HG03342 (cell line): ENCODE measurements at regions not wholly inside any gene's neighbourhood (a gene's known extent, or its start where the extent isn't known, plus 50 kb on each side); places are given as distances from the start of the nearest gene placed in this dataset.

Source experiments
- ATAC-seq: cut with Tn5 transposase; IDR thresholded peaks from one replicate; pipeline ENCODE4 v1.9.1; 2021; ENCODE audit warnings: mild to moderate bottlenecking, moderate library complexity; ENCODE audit not compliant: unreplicated experiment

DNA sequence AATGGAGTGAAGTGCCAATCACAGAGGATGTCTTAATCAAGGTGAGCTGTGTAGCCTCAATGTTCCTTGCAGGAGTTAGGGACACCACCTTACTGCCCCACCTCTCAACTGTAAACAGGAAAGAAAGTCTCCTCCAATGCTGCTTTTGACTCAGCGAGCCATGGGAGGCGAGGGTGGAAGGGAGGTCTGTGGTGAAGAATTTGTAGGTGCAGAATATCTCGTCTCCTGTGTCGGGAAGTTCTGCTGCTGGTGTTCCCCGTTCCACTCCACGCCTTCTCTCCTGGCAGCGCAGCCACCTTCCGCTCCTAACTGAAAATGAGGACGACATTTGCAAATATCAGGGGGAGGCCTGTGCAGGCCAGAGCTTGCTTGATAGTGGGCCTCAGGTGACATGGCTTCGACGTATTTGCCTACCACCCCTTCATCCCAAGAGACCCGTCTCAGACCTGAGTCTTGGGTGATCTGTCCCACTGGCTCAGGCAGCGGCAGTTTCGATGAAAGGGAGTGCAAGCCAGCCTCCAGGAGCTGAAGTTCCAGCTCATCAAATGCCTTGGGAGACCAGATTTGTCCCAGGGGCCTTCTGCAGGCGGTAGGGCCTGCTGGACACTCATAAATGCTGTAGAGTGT lies 368.3 kb upstream of the C1orf174 start:
- ATAC-seq = no peak

DNA sequence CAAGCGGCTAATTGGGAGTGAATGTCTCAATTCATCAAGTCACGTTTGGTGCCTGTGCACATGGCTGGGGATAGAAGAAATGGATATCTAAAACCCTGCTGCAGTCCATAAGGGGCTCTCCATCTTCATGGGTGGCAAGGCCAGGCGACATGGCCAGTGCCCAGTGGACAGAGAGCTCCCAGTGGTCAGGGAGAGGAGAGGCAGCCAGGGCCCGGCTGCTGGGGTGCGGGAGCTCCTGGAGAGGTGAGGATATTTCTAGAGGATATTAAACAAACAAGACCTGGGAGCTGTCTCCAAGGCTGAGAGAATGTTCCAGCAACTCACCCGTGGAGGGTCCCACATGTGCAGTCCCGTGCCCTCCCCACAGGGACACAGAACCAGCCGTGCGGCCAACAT lies 368.8 kb upstream of the C1orf174 start:
- no peak for ATAC-seq

DNA sequence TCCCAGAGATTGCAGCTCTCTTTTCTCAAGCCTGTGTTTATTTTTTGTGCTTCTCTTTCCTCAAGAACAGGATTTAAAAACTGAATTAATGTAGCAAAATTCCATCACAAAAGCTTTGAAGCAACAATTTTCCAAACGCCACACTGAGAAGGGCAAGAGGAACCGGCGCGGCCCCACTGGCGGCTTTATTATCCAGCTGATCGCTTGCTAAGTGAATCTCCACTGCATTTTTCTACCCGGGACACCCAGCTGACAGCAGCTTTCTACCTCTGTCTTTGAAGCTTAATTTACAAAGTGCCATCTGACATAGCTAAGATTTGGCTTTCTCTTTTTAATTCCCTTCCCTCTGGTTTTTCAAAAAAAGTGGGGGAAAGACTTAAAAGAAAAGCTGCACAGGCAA lies 369.3 kb upstream of the C1orf174 start:
- ATAC-seq = no peak

DNA sequence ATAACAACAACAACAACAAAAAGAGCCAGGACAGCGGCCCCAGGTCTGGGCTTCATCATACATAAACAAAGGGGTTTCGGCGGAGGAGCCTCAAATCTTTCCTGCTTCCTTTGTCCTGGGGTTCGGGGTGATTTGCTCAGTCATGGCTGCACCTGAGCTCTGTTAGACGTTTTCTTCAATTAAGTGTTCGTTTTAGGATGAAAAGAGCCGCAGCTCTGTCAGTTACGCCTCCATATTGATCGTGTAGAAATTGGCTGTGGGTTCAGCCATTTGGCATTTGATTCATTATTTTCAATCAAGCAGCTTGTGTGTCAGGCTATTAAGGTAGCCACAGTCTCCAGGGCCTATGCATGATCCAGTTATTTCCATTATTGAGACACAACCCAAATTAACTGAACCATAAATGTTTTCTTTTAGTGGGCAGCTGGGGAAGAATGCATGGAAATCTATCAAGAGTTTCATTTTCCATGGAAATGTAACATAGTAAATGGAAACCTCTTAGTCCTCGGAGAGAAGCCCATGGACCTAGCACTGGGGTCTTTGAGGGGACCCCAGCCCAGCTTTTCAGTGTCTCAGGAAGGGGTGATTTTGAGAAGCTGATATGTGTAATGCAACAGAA lies 370.0 kb upstream of the C1orf174 start:
- no peak for ATAC-seq

DNA sequence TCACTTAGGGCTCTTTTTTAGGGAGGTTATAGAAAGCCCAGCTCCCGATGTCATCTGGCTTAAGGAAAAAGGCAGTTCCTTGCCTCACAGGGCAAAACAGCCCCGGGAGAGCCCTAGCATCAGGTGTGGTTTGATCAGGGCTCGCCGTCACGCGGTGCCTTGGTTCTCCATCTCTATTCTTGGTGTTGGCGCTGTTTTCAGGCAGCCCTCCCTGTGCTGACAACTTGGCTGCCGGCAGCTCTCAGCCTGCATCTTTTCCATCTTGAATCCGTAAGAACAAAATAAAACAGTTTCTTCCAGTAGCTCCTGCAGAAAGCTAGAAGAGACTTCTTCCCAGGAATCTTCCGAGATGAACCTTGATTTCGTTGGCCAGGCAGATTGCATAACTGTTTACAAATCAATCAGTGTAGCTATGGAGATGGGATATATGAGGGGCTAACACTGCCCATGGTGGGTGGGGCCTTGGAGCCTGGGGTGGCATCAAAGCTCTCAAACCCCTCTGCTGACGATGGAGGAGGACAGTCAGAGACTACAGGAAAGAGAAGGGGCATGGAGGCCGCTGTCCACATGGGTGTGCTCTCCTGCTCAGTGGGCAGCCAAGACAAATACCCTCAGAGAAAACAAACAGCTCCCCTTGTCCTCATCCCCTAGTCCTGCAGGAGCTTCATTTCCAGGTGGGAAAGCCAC lies 370.7 kb upstream of the C1orf174 start:
- no peak for ATAC-seq

DNA sequence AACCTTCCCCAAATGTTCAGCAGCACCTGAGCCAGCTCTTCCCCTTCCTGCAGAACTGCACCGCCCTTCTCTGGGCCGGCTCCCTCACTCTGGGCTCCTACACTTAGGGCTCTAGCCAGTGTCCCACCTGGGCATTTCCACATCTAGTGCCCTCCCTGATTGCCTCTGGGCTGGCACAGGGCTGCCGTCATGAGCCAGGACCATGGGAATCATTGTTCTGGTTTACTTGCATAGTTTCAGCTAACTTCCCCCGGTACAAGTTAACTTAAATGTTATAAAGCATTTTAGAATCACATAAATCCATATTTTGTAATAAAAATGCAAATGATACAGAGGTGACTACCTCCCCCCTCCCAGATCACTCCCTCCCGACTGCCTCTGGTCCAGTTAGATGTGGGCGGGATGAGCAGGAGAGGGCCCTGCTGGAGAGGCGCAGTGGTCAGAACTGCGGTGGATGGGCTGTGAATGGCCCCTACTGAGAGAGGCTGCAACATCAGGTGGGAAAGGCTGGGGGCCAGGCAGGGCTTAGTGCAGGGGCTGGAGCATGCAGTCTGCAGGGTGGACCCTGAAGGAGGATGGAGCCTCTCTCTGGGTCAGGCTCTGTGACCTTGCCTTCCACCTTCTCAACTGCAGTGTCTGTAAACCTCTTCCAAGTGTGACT lies 371.4 kb upstream of the C1orf174 start:
- no peak for ATAC-seq

DNA sequence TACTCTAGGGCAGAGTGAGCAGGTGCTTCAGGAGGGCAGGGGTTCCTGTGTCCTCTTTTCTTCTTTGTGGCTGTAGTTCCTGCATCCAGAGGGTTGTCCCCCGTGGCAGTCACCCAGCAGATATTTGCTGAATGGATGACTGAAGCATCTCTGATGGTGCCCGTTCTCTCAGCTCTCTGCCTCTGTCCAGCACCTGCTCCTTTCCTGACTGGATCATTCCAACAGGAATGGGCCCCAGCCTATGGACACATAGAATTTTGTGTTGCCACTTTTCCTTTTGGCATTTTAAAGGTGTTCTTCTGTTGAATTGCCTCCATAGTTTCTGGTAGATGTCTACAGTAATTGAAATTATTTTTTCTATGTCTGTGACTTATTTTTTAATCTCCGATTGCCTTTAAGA lies 372.5 kb upstream of the C1orf174 start:
- ATAC-seq = no peak

DNA sequence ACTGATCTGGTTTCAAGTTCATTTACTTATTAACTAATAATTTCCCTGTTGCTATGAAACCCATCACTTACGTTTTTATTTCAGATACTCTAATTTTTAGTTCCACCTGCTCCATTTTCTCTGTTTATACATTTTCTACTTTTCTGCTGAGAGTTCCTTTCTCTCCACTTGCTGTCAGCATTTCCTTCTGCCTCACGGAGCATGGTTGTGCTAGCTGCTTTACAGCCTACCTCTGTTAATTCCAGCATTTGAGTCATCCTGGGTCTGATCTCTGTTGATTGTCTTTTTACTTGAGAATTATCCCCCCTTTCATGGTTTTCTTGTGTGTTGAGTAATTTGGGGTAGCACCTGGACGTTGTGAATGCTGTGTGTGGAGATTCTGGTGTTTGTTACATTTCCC lies 373.2 kb upstream of the C1orf174 start:
- no peak for ATAC-seq

DNA sequence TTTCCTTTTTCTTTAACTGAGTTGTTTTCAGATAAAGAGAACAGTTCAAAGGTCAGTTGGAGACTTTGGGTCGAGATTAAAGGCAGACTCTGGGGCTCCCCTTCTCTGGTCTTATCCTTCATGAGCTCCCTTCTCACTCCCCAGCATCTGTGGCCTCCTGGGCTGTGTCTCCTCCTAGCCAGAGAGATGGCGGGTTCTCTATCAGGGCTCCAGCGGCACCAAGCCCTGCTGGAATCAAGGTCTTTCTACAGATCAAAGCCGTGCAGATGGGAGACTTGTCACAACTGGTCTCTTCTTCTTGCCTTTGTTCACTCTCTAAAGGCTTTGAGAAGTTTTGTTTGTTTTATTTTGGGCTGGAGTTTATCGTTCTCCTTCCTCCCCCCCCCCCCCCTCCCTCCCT lies 373.7 kb upstream of the C1orf174 start:
- no peak for ATAC-seq

DNA sequence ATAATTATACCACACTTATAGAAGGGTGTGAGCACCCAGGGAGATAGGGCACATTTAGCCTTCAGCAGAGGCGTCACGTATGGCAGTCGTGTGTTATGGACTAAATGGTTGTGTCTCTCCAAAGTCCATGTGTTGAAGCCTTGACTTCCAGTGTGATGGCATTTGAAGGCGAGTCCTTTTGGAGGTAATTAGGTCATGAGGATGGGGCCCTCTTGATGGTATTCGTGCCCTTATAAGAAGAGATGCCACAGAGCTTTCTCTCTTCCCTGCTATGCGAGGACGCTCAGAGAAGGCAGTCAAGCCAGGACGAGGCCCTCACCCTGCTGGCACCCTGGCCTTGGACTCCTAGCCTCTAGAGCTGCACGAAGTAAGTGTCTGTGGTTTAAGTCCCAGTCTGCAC lies 375.0 kb upstream of the C1orf174 start:
- ATAC-seq = no peak

DNA sequence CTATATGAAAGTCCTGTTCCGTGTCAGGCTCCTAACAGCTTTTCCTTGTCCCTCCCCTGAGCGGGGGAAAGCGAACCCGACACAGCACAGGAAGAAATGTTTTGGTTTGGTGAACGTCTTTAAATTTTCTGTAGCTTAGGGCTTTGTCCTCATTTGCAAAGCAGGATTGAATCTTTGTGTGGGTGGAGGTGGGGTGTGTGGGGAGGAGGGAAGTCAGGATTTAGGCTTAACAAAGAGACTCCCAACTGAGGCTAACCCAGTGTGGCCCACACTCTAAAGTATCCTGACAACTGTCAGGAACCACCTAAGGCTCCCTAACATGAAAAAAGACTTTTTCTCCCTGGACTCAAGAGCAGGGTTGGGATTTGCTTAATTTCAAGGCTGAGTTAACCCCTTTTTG lies 376.2 kb upstream of the C1orf174 start:
- ATAC-seq = no peak

DNA sequence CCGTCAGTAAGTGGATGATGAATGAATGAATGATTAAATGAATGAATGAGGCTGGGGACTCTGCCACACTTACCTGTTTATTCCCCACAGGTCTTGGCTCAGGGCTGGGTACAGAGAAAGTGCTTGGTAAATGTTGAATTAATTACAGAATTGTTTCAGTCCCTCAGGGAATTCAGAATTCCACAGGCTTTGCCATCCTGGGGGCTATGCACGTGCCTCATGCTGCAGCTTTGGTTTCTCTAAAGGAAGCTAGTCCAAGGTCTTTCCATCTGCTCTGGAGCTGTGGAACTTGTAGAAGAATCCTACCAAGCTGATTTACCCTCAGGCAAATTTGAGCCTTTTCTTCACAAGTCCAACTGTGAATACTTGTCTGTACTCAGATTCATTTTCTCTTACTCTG lies 376.8 kb upstream of the AJAP1 start:
- no peak for ATAC-seq

DNA sequence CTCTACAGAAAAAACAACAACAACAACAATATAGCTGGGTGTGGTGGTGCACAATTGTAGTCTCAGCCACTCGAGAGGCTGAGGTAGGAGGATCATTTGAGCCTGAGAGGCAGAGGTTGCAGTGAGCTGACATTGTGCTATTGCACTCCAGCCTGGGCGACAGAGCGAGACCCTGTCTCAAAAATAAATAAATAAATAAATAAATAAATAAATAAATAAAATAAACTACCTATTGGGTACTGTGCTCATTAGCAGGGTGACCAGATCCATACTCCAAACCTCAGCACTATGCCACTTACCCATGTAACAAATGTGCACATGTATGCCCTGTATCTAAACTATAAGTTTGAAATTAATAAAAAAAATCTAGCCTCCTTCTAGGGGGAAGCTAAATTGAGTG lies 369.4 kb upstream of the AJAP1 start:
- ATAC-seq = no peak

DNA sequence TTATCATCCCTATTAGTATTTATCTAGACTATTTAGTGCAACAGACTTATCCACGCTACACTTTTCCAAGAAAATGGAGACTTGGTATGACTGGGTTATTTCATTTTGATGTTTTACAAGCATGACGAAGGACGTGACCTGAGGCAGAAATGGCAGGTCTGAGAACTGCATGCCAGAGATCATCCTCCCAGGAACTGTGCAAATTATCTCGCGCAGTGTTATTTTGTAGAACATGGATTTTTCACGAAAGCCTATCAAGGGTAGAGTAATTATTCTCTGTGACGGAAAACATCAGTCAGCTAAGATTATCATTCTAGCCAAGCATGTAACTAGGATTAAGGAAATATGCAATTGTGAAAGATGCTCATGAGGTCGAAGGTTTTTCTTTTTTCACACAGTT lies 361.5 kb upstream of the AJAP1 start:
- no peak for ATAC-seq

DNA sequence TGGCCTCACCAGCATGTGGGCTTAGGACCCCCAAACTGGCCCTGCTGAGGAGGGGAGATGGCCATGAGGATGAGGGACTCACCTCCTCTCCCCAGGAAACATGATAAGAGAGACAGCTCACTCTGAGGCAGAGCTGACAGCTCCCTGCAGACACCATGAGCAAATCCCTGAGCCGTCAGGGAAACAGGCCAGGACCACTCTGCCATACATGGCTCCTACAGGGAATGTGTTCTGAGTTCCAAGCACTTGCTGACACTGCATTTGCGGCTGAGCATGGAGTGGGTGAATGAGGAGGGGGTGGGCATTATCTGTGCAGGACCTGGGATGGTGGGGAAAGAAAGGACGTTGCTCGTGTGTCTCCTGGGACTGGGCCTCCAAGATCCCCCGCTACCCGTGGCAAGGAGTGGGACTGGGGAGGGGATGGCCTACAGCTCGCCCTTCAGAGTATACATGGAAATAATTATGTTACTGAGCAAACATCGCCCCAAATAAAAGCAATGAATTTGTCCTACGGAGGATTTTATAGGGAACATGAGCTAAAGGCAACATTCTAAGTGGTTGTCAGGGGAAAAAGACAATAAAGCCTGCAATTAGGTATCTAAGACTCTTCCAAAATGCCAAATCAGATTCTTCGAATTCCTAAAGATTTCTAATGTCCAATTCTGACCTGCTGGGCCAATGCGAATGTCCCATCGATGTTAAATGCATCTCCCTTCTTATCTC lies 355.9 kb upstream of the AJAP1 start:
- ATAC-seq = no peak

DNA sequence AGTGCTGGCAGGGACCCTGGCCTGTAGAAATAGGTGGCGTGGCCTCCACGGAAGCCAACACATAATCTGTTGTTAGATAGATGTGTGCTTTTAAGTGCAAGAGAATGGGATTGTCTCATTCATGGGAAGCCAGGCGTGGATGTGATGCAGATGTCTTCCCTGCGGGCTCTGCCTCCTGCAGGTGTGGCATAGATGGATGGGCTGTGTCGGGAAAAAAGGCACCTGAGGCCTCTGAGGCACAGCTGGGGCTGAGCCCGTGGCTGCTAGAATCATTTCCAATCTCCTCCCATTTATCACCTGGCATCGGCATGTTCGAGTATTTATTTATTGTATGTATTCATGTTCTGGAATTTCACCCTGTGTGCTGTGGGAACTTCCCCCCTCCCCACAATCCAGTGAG lies 353.4 kb upstream of the AJAP1 start:
- ATAC-seq = no peak

DNA sequence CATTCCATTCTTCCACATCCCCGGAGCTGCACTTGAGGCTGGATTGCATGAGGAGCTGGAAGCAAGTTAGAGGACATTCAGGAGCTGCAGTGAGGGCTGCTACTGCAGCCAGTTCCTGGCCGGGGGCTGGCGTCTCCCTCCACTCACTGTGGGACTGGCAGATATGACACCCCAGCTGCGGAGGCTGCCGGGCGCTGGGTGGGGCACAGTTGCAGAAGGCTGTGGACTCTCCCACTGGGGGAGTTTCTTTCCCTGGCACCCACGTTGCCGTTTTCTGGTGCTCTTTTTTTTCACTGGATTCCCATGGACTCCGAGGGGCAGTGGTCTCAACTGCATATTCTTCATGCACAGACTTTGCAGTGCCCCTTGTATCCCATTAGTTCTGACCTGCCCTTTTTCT lies 351.1 kb upstream of the AJAP1 start:
- no peak for ATAC-seq

DNA sequence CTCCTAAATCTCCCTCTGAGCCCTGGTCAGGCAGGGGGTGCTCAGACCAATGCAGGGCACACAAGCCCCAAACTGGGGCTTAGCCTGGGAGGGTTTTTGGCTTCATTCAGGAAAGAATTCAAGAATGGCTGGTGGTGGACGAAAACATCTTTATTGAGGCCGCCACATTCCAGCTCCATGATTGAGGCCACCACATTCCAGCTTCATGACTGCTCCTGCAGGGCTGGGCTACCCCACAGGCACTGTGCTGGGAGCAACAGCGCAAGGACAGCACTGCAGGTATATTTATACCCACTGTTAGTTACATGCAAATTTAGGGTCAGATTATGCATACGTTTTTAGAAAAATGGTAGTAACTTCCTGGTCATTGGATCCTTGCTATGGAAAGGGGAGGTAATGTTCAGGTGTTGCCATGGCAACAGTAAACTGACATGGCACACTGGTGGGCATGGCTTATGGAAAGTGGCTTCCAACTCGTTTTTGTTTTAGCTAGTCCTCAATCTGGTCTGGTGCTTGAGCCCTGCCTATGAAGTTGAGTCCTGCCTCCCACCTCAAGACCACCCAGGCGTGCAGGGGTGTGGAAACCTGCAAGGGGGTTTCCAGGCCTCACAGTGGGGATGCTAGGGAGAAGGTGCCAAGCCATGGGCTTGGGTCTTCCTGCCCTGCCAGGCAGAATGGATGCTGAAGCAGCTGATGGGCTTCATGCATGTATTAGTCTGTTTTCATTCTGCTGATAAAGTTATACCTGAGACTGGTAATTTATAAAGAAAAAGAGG lies 348.7 kb upstream of the AJAP1 start:
- no peak for ATAC-seq

DNA sequence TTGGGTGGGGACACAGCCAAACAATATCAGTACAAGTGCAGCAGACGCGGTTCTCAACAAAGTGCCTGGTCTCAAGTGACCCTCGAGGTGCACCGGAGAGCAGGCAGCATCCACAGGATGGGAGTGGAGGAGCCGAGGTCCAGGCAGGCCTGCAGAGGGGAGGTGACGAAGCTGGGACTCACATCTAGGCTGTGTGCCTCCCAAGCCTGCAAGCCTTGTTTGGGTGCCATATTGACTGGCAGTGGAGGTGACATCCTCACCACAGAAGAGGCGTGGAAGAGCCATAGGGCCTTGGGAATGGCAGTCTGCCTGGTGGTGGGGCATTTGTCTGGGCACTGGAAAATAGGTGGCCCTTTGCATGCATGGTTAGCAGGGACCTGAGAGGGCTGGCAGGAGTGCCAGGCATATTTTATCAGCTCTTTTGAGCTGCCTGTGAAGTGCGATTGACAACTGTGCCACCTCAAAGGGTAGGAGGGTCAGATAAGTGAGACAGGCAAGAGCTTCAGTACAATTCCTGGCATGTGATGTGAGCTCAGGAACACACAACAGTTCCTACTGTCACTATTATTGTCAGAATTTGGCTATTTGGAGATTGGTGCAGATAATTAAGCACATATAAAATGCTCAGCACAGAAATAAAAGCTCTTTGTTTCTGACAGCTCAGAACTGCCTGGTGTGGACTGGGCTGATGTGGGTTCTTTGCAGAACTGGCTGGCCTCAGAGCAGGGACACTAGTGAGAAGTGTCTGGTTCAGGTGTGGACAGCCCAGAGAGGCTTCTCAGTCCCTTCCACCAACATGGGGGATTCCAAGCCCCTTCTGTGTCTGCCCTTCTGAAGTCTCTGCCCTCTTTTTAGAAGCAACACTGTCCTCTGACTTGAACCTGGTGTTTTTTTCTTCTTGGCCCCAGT lies 347.6 kb upstream of the AJAP1 start:
- ATAC-seq = no peak

DNA sequence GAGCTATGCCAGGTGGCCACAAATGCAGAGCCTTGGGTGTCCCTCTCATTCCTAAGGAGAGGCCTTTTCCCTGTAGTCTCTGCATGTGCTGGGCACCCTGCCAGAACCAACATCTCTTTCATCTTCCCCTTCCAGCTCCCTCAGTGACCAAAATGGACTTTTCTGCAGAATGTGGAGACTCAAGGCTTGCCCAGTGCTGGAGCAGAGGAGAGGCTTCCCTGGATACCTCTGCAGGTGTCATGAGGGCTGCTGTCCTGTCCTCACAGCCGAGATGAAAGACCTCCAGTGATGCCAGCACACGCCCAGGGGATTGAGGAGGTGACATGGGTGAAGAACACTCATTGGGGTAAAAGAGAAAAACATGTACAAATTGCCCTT lies 347.0 kb upstream of the AJAP1 start:
- no peak for ATAC-seq
